GM19351 (cell line): ENCODE measurements at regions not wholly inside any gene's neighbourhood (a gene's known extent, or its start where the extent isn't known, plus 50 kb on each side); places are given as distances from the start of the nearest gene placed in this dataset.

Source experiments
- ATAC-seq: cut with Tn5 transposase; IDR thresholded peaks from one replicate; pipeline ENCODE4 v1.9.1; 2021; ENCODE audit warnings: mild to moderate bottlenecking, moderate library complexity; ENCODE audit not compliant: unreplicated experiment

- ATAC-seq = no peak
These were observed 606.2 kb upstream of the ZEB2 start for GRCh38 chr2:145126146-145126545.

GRCh38 chr2:145124085-145124484, 604.2 kb upstream of the ZEB2 start:
- ATAC-seq = no peak

- no peak for ATAC-seq
These were observed 603.7 kb upstream of the ZEB2 start for GRCh38 chr2:145123606-145124005.

- ATAC-seq = peak; percentile 91
These were observed 599.3 kb upstream of the ZEB2 start for GRCh38 chr2:145119225-145119624.

GRCh38 chr2:145116834-145117725, 597.2 kb upstream of the ZEB2 start:
- ATAC-seq = no peak

GRCh38 chr2:145116056-145116455, 596.1 kb upstream of the ZEB2 start:
- no peak for ATAC-seq

GRCh38 chr2:145114726-145115125, 594.8 kb upstream of the ZEB2 start:
- ATAC-seq = no peak

- no peak for ATAC-seq
These were observed 592.5 kb upstream of the ZEB2 start for GRCh38 chr2:145112467-145112866.

GRCh38 chr2:145110668-145111356, 590.9 kb upstream of the ZEB2 start:
- no peak for ATAC-seq

GRCh38 chr2:145108959-145109710, 589.2 kb upstream of the ZEB2 start:
- ATAC-seq = no peak

GRCh38 chr2:145108361-145108778, 588.5 kb upstream of the ZEB2 start:
- ATAC-seq = no peak

GRCh38 chr2:145106293-145106692, 586.4 kb upstream of the ZEB2 start:
- no peak for ATAC-seq

GRCh38 chr2:145102706-145103105, 582.8 kb upstream of the ZEB2 start:
- ATAC-seq = no peak

- ATAC-seq = no peak
These were observed 580.4 kb upstream of the ZEB2 start for GRCh38 chr2:145100301-145100700.

GRCh38 chr2:145096582-145096981, 576.7 kb upstream of the ZEB2 start:
- no peak for ATAC-seq

GRCh38 chr2:145095641-145096435, 575.9 kb upstream of the ZEB2 start:
- no peak for ATAC-seq

- ATAC-seq = no peak
These were observed 574.5 kb upstream of the ZEB2 start for GRCh38 chr2:145094370-145094769.

- no peak for ATAC-seq
These were observed 572.0 kb upstream of the ZEB2 start for GRCh38 chr2:145091967-145092366.

- ATAC-seq = no peak
These were observed 571.2 kb upstream of the ZEB2 start for GRCh38 chr2:145090841-145091761.

GRCh38 chr2:145088756-145089155, 568.8 kb upstream of the ZEB2 start:
- no peak for ATAC-seq
